ENCODE measurements at regions not wholly inside any gene's neighbourhood (a gene's known extent, or its start where the extent isn't known, plus 50 kb on each side); places are given as distances from the start of the nearest gene placed in this dataset.

DNA sequence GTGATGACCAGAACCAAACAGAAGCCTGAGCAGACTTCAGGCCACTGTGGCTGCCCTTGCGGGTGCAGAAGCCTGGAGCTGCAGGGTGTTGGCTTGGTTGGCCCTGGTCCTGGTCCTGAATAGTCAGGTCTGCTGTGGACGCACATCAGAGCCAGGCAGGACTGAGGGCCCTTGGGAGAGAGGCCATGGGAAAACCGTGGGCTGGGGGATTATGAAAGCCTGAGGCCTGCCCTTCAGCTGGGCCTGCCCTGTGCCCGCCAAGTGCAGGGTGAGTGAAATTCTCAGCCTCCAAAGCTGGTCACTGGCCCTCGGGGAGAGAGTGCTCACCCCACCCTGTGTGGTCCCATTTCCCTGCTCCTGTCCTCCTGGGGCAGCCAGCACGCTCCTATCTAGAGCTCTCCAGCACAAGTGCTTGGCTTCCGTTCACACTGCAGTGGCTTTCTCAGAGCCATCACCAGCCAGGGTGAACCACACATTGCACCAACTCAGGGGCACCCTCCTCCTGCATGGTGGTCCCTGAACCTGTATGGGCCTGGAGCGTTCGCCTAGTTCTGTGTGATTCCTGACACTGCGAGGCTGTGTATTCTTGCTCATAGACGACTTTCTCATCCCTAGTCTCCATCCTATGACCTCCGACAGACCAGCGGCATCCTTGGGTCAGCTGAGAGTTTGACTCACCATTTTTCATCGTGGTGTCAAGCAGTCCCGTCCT lies 146.1 kb downstream of the TTLL2 start:
- Histone ChIP-seq H3K4me3 (ENCODE audit: low read depth in 1 of 2, low read length in 2 of 2) (no peak overlapping the region), H2AFZ (ENCODE audit: low read depth, low read length) (no peak overlapping the region), H3K4me1 (ENCODE audit: insufficient read depth, low read length) (no peaks in the 10 kb centered on the region), H3K9me3 (ENCODE audit: insufficient read depth, low read length, severe bottlenecking) (no peaks in the 10 kb centered on the region), H3K36me3 (ENCODE audit: insufficient read depth, low read length) (no peaks in the 10 kb centered on the region), H3K27ac (ENCODE audit: low read length) (no peak overlapping the region), H3K79me2 (ENCODE audit: insufficient read depth, low read length) (no peaks in the 10 kb centered on the region), H3K9ac (ENCODE audit: low read depth, low read length) (no peak overlapping the region), H4K20me1 (ENCODE audit: insufficient read depth, low read length) (no peaks in the 10 kb centered on the region), H3K27me3 (ENCODE audit: insufficient read depth, low read length, poor library complexity) (no peaks in the 10 kb centered on the region), H3K4me2 (ENCODE audit: insufficient read depth, low read length) (no peak overlapping the region)
- no peak for TF ChIP-seq EZH2 (IDR thresholded peaks at IDR 0.05; ENCODE audit: borderline replicate concordance, low read depth, low read length, severe bottlenecking)
- DNase-seq (no peak), ATAC-seq (ENCODE audit: insufficient read depth, low read depth) (no peak)

DNA sequence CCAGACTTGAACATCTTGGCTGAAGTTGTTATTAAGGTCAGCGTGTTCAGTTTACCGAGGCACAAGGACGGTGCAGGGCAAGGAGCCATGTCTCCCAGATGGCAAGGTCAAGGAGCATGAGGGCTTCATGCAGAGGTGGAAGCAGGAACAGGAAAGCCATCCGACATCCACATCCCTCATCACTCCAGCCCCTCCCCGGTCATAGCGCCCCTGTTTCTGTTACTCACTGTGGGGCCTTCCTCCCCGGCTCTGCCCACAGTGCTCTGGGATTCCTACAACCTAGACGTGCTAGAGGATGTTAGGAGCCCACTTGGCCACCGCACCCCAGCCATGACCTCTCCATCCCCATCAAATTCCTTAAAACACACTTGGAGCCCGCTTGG lies 146.7 kb downstream of the TTLL2 start:
- Histone ChIP-seq H3K4me2 (ENCODE audit: insufficient read depth, low read length) (no peak overlapping the region), H3K4me3 (ENCODE audit: low read depth in 1 of 2, low read length in 2 of 2) (no peak overlapping the region), H4K20me1 (ENCODE audit: insufficient read depth, low read length) (no peaks in the 10 kb centered on the region), H3K27me3 (ENCODE audit: insufficient read depth, low read length, poor library complexity) (no peaks in the 10 kb centered on the region), H3K27ac (ENCODE audit: low read length) (no peak overlapping the region), H3K9me3 (ENCODE audit: insufficient read depth, low read length, severe bottlenecking) (no peaks in the 10 kb centered on the region), H3K4me1 (ENCODE audit: insufficient read depth, low read length) (no peaks in the 10 kb centered on the region), H3K9ac (ENCODE audit: low read depth, low read length) (no peak overlapping the region), H3K36me3 (ENCODE audit: insufficient read depth, low read length) (no peaks in the 10 kb centered on the region), H2AFZ (ENCODE audit: low read depth, low read length) (no peak overlapping the region), H3K79me2 (ENCODE audit: insufficient read depth, low read length) (no peaks in the 10 kb centered on the region)
- DNase-seq (no peak), ATAC-seq (ENCODE audit: insufficient read depth, low read depth) (no peak)
- no peak for TF ChIP-seq EZH2 (IDR thresholded peaks at IDR 0.05; ENCODE audit: borderline replicate concordance, low read depth, low read length, severe bottlenecking)
- TF ChIP-seq, protein P1, sequence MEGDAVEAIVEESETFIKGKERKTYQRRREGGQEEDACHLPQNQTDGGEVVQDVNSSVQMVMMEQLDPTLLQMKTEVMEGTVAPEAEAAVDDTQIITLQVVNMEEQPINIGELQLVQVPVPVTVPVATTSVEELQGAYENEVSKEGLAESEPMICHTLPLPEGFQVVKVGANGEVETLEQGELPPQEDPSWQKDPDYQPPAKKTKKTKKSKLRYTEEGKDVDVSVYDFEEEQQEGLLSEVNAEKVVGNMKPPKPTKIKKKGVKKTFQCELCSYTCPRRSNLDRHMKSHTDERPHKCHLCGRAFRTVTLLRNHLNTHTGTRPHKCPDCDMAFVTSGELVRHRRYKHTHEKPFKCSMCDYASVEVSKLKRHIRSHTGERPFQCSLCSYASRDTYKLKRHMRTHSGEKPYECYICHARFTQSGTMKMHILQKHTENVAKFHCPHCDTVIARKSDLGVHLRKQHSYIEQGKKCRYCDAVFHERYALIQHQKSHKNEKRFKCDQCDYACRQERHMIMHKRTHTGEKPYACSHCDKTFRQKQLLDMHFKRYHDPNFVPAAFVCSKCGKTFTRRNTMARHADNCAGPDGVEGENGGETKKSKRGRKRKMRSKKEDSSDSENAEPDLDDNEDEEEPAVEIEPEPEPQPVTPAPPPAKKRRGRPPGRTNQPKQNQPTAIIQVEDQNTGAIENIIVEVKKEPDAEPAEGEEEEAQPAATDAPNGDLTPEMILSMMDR (IDR thresholded peaks at IDR 0.05; ENCODE audit: borderline replicate concordance, extremely low read depth, low read length, poor library complexity, severe bottlenecking) = no peak

DNA sequence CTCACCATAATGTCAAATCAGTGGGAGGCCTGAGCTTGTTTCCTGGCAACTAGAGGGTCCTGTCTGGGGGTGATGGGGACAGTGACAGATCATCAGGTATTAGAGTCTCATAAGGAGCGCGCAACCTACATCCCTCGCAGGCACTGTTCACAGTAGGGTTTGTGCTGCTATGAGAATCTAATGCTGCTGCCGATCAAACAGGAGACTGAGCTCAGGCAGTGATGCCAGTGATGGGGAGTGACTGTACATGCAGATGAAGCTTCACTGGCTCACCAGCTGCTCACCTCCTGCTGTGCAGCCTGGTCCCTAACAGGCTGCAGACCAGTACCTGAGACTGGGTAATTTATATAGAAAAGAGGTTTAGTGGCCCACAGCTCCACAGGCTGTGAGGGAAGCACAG lies 147.3 kb downstream of the TTLL2 start:
- no peak overlapping the region for H3K27ac ChIP-seq (ENCODE audit: low read length)
- H3K4me1 ChIP-seq (ENCODE audit: insufficient read depth, low read length) = no peaks in the 10 kb centered on the region
- no peaks in the 10 kb centered on the region for H4K20me1 ChIP-seq (ENCODE audit: insufficient read depth, low read length)
- no peak for ATAC-seq (ENCODE audit: insufficient read depth, low read depth)
- H2AFZ ChIP-seq (ENCODE audit: low read depth, low read length) = no peak overlapping the region
- no peaks in the 10 kb centered on the region for H3K27me3 ChIP-seq (ENCODE audit: insufficient read depth, low read length, poor library complexity)
- no peaks in the 10 kb centered on the region for H3K36me3 ChIP-seq (ENCODE audit: insufficient read depth, low read length)
- no peak for DNase-seq
- H3K4me2 ChIP-seq (ENCODE audit: insufficient read depth, low read length) = no peak overlapping the region
- no peak overlapping the region for H3K4me3 ChIP-seq (ENCODE audit: low read depth in 1 of 2, low read length in 2 of 2)
- H3K9me3 ChIP-seq (ENCODE audit: insufficient read depth, low read length, severe bottlenecking) = no peaks in the 10 kb centered on the region
- H3K79me2 ChIP-seq (ENCODE audit: insufficient read depth, low read length) = no peaks in the 10 kb centered on the region
- TF ChIP-seq, protein P1 (IDR thresholded peaks at IDR 0.05; ENCODE audit: borderline replicate concordance, extremely low read depth, low read length, poor library complexity, severe bottlenecking) = no peak
- no peak overlapping the region for H3K9ac ChIP-seq (ENCODE audit: low read depth, low read length)

DNA sequence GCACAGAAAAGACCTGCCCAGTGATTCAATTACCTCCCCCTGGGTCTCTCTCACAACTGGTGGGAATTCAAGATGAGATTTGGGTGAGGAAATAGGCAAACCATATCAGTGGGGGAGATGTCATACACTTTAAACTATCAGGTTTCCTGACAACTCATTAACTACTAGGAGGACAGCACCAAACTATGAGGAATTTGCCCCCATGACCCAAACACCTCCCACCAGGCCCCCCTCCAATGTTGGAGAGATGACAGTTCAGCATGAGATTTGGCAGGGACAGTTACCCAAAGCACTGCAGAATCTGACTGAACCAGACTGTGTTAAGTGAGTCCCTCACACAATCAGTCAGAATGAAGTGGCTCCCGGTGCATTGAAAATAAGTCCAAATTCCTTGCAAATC lies 148.0 kb downstream of the TTLL2 start:
- H3K4me2 ChIP-seq (ENCODE audit: insufficient read depth, low read length) = no peak overlapping the region
- no peak overlapping the region for H3K27ac ChIP-seq (ENCODE audit: low read length)
- no peaks in the 10 kb centered on the region for H3K36me3 ChIP-seq (ENCODE audit: insufficient read depth, low read length)
- TF ChIP-seq, protein P1 (IDR thresholded peaks at IDR 0.05; ENCODE audit: borderline replicate concordance, extremely low read depth, low read length, poor library complexity, severe bottlenecking) = no peak
- TF ChIP-seq EZH2 (IDR thresholded peaks at IDR 0.05; ENCODE audit: borderline replicate concordance, low read depth, low read length, severe bottlenecking) = no peak
- no peak overlapping the region for H3K4me3 ChIP-seq (ENCODE audit: low read depth in 1 of 2, low read length in 2 of 2)
- H3K9ac ChIP-seq (ENCODE audit: low read depth, low read length) = no peak overlapping the region
- no peaks in the 10 kb centered on the region for H3K79me2 ChIP-seq (ENCODE audit: insufficient read depth, low read length)
- ATAC-seq (ENCODE audit: insufficient read depth, low read depth) (no peak), DNase-seq (no peak)
- H3K4me1 ChIP-seq (ENCODE audit: insufficient read depth, low read length) = no peaks in the 10 kb centered on the region
- H3K27me3 ChIP-seq (ENCODE audit: insufficient read depth, low read length, poor library complexity) = no peaks in the 10 kb centered on the region
- H4K20me1 ChIP-seq (ENCODE audit: insufficient read depth, low read length) = no peaks in the 10 kb centered on the region
- H2AFZ ChIP-seq (ENCODE audit: low read depth, low read length) = no peak overlapping the region
- no peaks in the 10 kb centered on the region for H3K9me3 ChIP-seq (ENCODE audit: insufficient read depth, low read length, severe bottlenecking)
